ENCODE measurements at regions not wholly inside any gene's neighbourhood (a gene's known extent, or its start where the extent isn't known, plus 50 kb on each side); places are given as distances from the start of the nearest gene placed in this dataset.

DNA sequence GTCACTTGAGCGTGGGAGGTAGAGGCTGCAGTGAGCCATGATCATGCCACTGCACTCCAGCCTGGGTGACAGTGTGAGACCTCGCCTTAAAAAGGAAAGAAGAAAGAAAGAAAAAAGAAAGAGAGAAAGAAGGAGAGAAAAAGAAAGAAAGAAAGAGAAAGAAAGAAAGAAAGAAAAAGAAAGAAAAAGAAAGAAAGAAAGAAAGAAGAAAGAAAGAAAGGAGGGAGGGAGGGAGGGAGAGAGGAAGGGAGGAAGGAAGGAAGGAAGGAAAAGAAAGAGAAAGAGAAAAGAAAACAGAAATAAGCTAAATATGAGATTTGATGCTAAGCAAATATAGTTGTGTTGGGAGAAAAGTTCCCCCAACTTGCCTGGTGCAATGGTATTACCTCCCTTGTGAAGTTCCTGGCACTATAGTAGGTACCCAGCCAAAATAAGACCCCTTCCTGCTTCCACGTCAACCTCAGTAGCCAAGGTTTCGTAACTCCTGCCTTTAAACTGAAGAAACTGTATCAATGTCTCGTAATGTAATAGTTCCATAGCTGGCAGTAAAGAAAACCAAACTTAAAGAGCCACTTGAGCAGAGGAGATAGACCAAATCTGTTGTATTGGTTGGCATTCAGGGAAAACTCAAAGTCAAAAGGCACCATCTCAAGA, 88.1 kb upstream of the HNRNPU start (continued):
- TF ChIP-seq, protein P1, sequence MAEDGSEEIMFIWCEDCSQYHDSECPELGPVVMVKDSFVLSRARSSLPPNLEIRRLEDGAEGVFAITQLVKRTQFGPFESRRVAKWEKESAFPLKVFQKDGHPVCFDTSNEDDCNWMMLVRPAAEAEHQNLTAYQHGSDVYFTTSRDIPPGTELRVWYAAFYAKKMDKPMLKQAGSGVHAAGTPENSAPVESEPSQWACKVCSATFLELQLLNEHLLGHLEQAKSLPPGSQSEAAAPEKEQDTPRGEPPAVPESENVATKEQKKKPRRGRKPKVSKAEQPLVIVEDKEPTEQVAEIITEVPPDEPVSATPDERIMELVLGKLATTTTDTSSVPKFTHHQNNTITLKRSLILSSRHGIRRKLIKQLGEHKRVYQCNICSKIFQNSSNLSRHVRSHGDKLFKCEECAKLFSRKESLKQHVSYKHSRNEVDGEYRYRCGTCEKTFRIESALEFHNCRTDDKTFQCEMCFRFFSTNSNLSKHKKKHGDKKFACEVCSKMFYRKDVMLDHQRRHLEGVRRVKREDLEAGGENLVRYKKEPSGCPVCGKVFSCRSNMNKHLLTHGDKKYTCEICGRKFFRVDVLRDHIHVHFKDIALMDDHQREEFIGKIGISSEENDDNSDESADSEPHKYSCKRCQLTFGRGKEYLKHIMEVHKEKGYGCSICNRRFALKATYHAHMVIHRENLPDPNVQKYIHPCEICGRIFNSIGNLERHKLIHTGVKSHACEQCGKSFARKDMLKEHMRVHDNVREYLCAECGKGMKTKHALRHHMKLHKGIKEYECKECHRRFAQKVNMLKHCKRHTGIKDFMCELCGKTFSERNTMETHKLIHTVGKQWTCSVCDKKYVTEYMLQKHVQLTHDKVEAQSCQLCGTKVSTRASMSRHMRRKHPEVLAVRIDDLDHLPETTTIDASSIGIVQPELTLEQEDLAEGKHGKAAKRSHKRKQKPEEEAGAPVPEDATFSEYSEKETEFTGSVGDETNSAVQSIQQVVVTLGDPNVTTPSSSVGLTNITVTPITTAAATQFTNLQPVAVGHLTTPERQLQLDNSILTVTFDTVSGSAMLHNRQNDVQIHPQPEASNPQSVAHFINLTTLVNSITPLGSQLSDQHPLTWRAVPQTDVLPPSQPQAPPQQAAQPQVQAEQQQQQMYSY (CRISPR knock-in tag; IDR thresholded peaks at IDR 0.05): no peak
- TF ChIP-seq NR2C2 (CRISPR knock-in tag; IDR thresholded peaks at IDR 0.05) (no peak), ETV6 (CRISPR knock-in tag; IDR thresholded peaks at IDR 0.05) (no peak), ATF3 (CRISPR knock-in tag; conservative IDR thresholded peaks at IDR 0.05) (no peak), CREM (CRISPR knock-in tag; IDR thresholded peaks at IDR 0.05) (no peak), CTCF (IDR thresholded peaks at IDR 0.05) (no peak), MXD4 (CRISPR knock-in tag; IDR thresholded peaks at IDR 0.05; ENCODE audit: borderline replicate concordance) (no peak), CBFB (CRISPR knock-in tag; IDR thresholded peaks at IDR 0.05; ENCODE audit: low read depth) (no peak)
- TF ChIP-seq, protein P2, sequence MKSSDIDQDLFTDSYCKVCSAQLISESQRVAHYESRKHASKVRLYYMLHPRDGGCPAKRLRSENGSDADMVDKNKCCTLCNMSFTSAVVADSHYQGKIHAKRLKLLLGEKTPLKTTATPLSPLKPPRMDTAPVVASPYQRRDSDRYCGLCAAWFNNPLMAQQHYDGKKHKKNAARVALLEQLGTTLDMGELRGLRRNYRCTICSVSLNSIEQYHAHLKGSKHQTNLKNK (CRISPR knock-in tag; IDR thresholded peaks at IDR 0.05): no peak
- TF ChIP-seq, protein P3, sequence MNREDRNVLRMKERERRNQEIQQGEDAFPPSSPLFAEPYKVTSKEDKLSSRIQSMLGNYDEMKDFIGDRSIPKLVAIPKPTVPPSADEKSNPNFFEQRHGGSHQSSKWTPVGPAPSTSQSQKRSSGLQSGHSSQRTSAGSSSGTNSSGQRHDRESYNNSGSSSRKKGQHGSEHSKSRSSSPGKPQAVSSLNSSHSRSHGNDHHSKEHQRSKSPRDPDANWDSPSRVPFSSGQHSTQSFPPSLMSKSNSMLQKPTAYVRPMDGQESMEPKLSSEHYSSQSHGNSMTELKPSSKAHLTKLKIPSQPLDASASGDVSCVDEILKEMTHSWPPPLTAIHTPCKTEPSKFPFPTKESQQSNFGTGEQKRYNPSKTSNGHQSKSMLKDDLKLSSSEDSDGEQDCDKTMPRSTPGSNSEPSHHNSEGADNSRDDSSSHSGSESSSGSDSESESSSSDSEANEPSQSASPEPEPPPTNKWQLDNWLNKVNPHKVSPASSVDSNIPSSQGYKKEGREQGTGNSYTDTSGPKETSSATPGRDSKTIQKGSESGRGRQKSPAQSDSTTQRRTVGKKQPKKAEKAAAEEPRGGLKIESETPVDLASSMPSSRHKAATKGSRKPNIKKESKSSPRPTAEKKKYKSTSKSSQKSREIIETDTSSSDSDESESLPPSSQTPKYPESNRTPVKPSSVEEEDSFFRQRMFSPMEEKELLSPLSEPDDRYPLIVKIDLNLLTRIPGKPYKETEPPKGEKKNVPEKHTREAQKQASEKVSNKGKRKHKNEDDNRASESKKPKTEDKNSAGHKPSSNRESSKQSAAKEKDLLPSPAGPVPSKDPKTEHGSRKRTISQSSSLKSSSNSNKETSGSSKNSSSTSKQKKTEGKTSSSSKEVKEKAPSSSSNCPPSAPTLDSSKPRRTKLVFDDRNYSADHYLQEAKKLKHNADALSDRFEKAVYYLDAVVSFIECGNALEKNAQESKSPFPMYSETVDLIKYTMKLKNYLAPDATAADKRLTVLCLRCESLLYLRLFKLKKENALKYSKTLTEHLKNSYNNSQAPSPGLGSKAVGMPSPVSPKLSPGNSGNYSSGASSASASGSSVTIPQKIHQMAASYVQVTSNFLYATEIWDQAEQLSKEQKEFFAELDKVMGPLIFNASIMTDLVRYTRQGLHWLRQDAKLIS (CRISPR knock-in tag; IDR thresholded peaks at IDR 0.05; ENCODE audit: borderline replicate concordance): no peak

DNA sequence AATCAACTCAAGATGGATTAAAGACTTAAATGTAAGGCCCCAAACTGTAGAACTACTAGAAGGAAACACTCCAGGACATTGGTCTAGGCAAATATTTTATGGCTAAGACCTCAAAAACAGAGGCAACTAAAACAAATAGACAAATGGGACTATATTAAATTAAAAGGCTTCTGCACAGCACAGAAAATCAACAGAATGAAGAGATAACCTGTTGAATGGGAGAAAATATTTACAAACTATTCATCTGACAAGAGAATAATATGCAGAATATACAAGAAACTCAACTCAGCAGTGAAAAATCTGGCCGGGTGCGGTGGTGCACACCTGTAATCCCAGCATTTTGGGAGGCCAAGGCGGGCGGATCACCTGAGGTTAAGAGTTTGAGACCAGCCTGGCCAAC, 84.1 kb upstream of the HNRNPU start:
- no peaks in the 10 kb centered on the region for H3K4me1 Mint-ChIP-seq
- ChIA-PET CTCF (interaction anchor here (0.6 kb wide), 1 partner anchor 27 kb away, joined by 6 read pairs; no protein-coding TSS in a partner anchor), POLR2A (no interaction called here)
- DNase-seq (ENCODE audit: low spot score) (no peak), ATAC-seq (no peak)
- no peaks in the 10 kb centered on the region for H3K9me3 Mint-ChIP-seq
- no peak overlapping the region for H3K27ac Mint-ChIP-seq
- H3K4me3 Mint-ChIP-seq: no peak overlapping the region
- no peaks in the 10 kb centered on the region for H3K27me3 Mint-ChIP-seq (ENCODE audit: low read depth)
- no peaks in the 10 kb centered on the region for H3K36me3 Mint-ChIP-seq
- TF ChIP-seq, protein P4, sequence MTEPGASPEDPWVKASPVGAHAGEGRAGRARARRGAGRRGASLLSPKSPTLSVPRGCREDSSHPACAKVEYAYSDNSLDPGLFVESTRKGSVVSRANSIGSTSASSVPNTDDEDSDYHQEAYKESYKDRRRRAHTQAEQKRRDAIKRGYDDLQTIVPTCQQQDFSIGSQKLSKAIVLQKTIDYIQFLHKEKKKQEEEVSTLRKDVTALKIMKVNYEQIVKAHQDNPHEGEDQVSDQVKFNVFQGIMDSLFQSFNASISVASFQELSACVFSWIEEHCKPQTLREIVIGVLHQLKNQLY (CRISPR knock-in tag; IDR thresholded peaks at IDR 0.05): no peak
- no peak for TF ChIP-seq ZNF219 (CRISPR knock-in tag; IDR thresholded peaks at IDR 0.05; ENCODE audit: borderline replicate concordance)
- TF ChIP-seq HMGXB4 (CRISPR knock-in tag; IDR thresholded peaks at IDR 0.05): no peak
- TF ChIP-seq ZNF121 (CRISPR knock-in tag; IDR thresholded peaks at IDR 0.05): no peak
- no peak for TF ChIP-seq ZNF396 (CRISPR knock-in tag; IDR thresholded peaks at IDR 0.05; ENCODE audit: borderline replicate concordance)
- TF ChIP-seq ZNF425 (CRISPR knock-in tag; conservative IDR thresholded peaks at IDR 0.05): no peak
- no peak for TF ChIP-seq NFE2L1 (CRISPR knock-in tag; IDR thresholded peaks at IDR 0.05)
- TF ChIP-seq ZNF263 (CRISPR knock-in tag; IDR thresholded peaks at IDR 0.05; ENCODE audit: low read depth): no peak
- TF ChIP-seq ZNF512 (CRISPR knock-in tag; IDR thresholded peaks at IDR 0.05; ENCODE audit: borderline replicate concordance): no peak
